Amniotic stem cell (primary cell): ENCODE measurements at regions not wholly inside any gene's neighbourhood (a gene's known extent, or its start where the extent isn't known, plus 50 kb on each side); places are given as distances from the start of the nearest gene placed in this dataset.

Source experiments
- DNase-seq: peaks from one replicate; lab custom pipeline; 2025; lab: John Stamatoyannopoulos, UW

GRCh38 chr17:52233176-52233575, 74.7 kb upstream of the CA10 start:
- DNase-seq: no peak

DNA sequence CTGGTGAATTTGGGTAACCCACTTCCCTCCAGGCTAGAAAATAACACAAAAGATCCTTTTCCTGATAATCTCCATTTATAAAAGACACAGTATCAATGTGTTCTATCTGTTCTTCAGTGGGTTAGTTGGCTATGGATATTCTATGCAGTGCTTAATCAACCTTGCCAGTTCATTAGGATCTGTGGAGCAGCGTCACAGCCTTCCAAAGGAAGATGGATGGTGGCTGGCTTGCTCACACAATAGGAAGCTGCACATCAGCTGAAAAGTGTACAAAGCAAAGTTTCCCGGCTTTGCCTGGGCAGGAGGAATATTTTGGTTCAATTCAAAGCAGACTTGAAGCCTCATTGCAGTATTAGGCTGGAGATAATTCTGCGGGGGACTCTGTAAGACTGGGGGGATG, 70.3 kb upstream of the CA10 start:
- DNase-seq: no peak

GRCh38 chr17:52227926-52228325, 69.4 kb upstream of the CA10 start:
- DNase-seq: no peak

- no peak for DNase-seq
These were observed 54.9 kb upstream of the CA10 start for GRCh38 chr17:52213451-52213850.

- DNase-seq: no peak
These were observed 54.3 kb upstream of the CA10 start for GRCh38 chr17:52212851-52213250.

DNA sequence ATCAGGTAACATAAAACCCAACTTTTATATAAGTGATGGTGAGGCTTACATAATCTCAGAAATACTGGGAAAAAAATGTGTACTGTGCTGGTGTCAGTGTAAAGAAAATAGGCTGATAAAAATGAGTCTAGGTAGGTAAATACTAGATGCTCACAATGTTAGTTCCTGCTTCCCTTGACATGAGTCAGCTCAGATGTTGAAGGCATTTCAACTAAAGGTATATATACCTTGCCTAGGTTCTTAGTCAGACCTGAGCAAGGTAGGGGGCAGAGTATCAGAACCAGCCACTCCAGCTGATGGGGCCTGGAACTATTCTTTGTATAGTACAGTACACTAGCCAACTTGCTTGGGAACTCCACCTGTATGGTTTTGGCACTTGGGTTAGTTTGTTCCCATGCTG, 51.0 kb upstream of the CA10 start:
- no peak for DNase-seq
